GM18505 (cell line): ENCODE measurements at regions not wholly inside any gene's neighbourhood (a gene's known extent, or its start where the extent isn't known, plus 50 kb on each side); places are given as distances from the start of the nearest gene placed in this dataset.

Experiments used
- ATAC-seq: cut with Tn5 transposase; IDR thresholded peaks from one replicate; pipeline ENCODE4 v1.9.1; 2021; ENCODE audit not compliant: unreplicated experiment
- POLR2A ChIP-seq: IDR thresholded peaks from 4 replicates; pipeline ENCODE4 v1.6.1; 2011; ENCODE audit warnings: borderline replicate concordance; ENCODE audit not compliant: insufficient read depth, insufficient read length; ENCODE audit errors: extremely low read depth

GRCh38 chr5:61933787-61934626, 372.0 kb upstream of the KIF2A start:
- no peak for TF ChIP-seq POLR2A
- no peak for ATAC-seq

- TF ChIP-seq POLR2A: no peak
- no peak for ATAC-seq
Measured at GRCh38 chr5:61941637-61942036, 364.4 kb upstream of the KIF2A start.

GRCh38 chr5:61942462-61943049, 363.4 kb upstream of the KIF2A start:
- ATAC-seq: no peak

GRCh38 chr5:61943713-61944112, 362.3 kb upstream of the KIF2A start:
- no peak for ATAC-seq
- no peak for TF ChIP-seq POLR2A

More at GRCh38 chr5:61942462-61943049, 363.4 kb upstream of the KIF2A start:
- TF ChIP-seq POLR2A: no peak

- ATAC-seq: no peak
- TF ChIP-seq POLR2A: no peak
Measured at GRCh38 chr5:61948151-61948550, 357.9 kb upstream of the KIF2A start.

GRCh38 chr5:61949054-61949678, 356.8 kb upstream of the KIF2A start:
- TF ChIP-seq POLR2A: no peak
- no peak for ATAC-seq

GRCh38 chr5:61949679-61950435, 356.1 kb upstream of the KIF2A start:
- ATAC-seq: no peak

GRCh38 chr5:61951295-61951694, 354.7 kb upstream of the KIF2A start:
- ATAC-seq: no peak
- TF ChIP-seq POLR2A: no peak

More at GRCh38 chr5:61949679-61950435, 356.1 kb upstream of the KIF2A start:
- no peak for TF ChIP-seq POLR2A

GRCh38 chr5:61953913-61954312, 352.1 kb upstream of the KIF2A start:
- TF ChIP-seq POLR2A: no peak
- ATAC-seq: no peak

- no peak for TF ChIP-seq POLR2A
- no peak for ATAC-seq
Measured at GRCh38 chr5:61964201-61964600, 341.8 kb upstream of the KIF2A start.

GRCh38 chr5:61965069-61965468, 340.9 kb upstream of the KIF2A start:
- ATAC-seq: no peak
- TF ChIP-seq POLR2A: no peak

- ATAC-seq: no peak
- TF ChIP-seq POLR2A: no peak
Measured at GRCh38 chr5:61965490-61965889, 340.5 kb upstream of the KIF2A start.

GRCh38 chr5:61966296-61966955, 339.6 kb upstream of the KIF2A start:
- ATAC-seq: no peak
- no peak for TF ChIP-seq POLR2A
